ENCODE measurements at regions not wholly inside any gene's neighbourhood (a gene's known extent, or its start where the extent isn't known, plus 50 kb on each side); places are given as distances from the start of the nearest gene placed in this dataset.

DNA sequence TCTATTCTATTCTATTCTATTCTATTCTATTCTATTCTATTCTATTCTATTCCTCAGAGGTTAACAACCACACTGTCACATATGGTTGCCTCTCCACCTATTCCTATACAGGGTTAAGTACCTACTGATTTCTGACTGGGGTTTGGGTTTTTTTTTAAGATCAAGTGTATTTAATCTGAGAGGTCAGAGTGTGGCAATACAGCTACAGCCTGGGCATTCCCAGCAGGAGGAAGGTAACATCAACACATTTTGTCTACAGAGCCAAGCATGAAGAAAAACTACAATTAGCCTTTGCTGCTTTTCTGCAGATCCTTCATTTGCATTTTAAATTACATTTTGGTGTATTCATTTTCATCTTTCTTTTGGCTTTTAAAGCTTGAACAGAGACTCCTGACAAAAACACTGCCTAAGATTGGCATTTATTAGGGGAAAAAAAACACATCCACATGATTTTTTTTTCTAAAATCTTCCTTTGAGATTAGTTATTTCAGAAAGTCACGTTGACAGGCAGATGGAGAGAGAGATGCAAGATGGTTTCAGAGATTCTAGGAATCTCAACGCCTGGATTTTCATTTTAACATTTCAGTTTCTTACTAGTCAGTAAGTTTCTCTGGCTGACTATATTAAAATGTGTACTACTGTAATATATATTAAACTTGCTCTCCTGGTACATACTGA is 255.9 kb upstream of the TET2 start:
- TF ChIP-seq, protein P1, sequence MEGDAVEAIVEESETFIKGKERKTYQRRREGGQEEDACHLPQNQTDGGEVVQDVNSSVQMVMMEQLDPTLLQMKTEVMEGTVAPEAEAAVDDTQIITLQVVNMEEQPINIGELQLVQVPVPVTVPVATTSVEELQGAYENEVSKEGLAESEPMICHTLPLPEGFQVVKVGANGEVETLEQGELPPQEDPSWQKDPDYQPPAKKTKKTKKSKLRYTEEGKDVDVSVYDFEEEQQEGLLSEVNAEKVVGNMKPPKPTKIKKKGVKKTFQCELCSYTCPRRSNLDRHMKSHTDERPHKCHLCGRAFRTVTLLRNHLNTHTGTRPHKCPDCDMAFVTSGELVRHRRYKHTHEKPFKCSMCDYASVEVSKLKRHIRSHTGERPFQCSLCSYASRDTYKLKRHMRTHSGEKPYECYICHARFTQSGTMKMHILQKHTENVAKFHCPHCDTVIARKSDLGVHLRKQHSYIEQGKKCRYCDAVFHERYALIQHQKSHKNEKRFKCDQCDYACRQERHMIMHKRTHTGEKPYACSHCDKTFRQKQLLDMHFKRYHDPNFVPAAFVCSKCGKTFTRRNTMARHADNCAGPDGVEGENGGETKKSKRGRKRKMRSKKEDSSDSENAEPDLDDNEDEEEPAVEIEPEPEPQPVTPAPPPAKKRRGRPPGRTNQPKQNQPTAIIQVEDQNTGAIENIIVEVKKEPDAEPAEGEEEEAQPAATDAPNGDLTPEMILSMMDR (IDR thresholded peaks at IDR 0.05; ENCODE audit: low read depth, low read length): no peak
- no peak for DNase-seq (ENCODE audit: low read depth in 2 of 2)
- no peak overlapping the region for H3K4me3 ChIP-seq (replicated peaks in 1 of 2; ENCODE audit: low read depth in 2 of 2, low read length in 2 of 2)

DNA sequence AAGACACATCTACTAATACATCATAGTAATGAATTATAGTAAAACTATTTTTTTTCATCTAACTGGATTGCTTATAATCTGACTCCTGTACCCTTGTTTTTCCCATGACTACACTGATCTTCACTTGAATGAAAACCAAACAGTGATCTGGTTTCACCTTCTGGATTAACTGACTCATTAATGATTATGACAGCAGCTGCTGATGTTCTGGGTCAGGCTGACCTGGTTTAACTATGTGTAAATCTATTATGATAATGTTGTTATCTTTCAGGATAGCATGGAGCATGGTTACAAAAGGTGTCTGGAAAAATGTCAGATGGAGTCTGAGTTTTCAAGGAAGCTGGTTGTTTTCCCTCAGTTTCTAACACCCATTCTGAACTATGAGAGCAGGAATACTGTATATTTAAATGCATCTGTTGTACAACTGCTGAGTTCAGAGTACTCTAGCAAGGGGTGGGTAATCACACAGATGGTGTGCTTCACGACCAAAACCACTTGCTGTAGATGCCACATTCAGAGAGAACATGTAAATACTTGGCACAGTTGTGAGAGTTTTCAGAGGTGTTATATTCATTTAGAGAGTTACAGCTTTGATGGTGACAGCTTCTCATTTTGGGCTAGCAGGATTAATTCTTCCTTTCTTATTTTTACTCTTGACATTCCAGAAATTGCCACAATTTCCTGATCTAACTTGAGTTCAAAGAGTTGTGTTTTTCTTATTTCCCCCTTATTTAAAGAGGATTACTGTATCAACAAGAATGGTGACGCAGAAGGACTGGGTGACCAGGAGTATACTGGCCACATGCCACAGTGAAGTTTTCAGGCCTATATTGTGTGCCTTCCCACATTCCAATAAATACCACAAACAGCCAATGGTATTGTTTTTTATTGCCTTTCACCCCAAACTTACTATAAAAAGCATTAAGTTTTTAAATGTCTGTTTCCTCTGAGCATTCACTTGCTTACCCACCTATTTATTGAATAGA is 249.7 kb upstream of the TET2 start:
- peak in 1 of 2 donors; percentile 5 for DNase-seq (ENCODE audit: low read depth in 2 of 2)
- TF ChIP-seq, protein P1 (IDR thresholded peaks at IDR 0.05; ENCODE audit: low read depth, low read length): no peak
- no peak overlapping the region for H3K4me3 ChIP-seq (replicated peaks in 1 of 2; ENCODE audit: low read depth in 2 of 2, low read length in 2 of 2)

DNA sequence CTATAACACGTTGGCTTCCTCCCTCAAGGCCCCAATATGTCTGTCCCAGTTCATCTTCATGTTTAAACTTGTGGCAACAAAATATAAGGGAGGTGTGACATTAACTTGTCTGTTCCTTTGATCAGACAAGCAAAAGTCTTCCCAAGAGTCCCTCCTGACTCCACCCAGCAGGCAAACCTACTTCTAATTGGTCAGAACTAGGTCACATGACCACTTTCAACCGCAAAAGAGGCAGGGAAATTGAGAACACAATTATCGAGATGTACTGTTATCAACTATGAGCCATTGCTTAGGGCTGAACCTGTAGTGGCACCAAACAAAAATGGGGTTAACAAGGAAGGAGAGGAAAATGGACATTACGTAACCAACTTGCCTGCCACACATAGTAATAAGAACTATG is 246.8 kb upstream of the TET2 start:
- TF ChIP-seq, protein P1 (IDR thresholded peaks at IDR 0.05; ENCODE audit: low read depth, low read length): no peak
- H3K4me3 ChIP-seq (replicated peaks in 1 of 2; ENCODE audit: low read depth in 2 of 2, low read length in 2 of 2): no peak overlapping the region
- no peak for DNase-seq (ENCODE audit: low read depth in 2 of 2)

DNA sequence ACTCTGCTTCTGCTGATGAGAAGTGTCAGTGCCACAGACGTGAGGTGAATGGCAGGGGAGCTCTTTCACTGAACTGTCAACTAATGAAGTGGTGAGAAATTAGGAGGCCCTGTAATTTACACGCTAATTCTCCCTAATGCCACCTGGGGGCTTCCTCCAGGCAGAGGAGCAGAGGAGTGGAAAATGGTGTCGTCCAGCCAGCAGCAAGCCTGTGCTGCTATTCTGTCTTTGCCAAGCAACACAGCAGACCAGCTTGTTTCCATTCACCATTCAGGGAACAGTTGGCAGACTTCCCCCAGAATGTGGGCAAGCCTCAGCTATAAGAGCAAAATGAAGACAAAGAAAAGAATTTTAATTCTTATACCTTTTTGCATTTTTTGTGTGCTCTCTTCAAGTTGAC is 245.2 kb upstream of the TET2 start:
- DNase-seq (ENCODE audit: low read depth in 2 of 2): peak in 1 of 2 donors; percentile 42

DNA sequence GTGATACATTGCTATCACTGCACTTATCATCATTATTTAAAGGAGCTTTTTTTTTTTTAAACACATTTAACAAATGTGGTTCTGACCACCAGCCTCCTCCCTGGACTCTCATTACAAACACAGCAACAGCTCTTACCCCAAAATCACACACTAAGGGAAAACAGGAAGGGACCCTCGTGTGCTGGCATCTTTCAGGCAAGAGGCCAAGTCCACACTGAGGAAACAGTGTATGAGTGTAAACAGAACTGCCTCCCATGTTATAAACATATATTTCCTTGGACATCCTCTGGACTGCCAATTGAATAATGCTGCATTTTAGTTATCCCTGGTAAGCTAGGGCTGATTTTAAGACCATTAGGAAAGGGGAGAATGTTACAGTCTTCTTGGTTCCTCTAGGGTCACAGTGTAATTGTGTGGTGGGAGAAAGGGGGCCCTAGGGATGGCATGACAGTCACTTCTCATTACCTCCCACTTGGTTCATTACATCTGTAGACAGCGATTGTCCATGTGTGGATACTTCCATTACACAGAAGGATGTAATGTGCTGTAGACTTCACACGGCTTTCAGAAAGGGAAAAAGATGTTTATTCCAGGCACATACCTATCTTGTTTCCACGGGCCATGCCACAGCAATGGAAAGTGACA is 244.6 kb upstream of the TET2 start:
- no peak overlapping the region for H3K4me3 ChIP-seq (replicated peaks in 1 of 2; ENCODE audit: low read depth in 2 of 2, low read length in 2 of 2)
- TF ChIP-seq, protein P1 (IDR thresholded peaks at IDR 0.05; ENCODE audit: low read depth, low read length): no peak
- DNase-seq (ENCODE audit: low read depth in 2 of 2): no peak

More for the DNA sequence above, 245.2 kb upstream of the TET2 start:
- TF ChIP-seq, protein P1 (IDR thresholded peaks at IDR 0.05; ENCODE audit: low read depth, low read length): no peak
- no peak overlapping the region for H3K4me3 ChIP-seq (replicated peaks in 1 of 2; ENCODE audit: low read depth in 2 of 2, low read length in 2 of 2)

DNA sequence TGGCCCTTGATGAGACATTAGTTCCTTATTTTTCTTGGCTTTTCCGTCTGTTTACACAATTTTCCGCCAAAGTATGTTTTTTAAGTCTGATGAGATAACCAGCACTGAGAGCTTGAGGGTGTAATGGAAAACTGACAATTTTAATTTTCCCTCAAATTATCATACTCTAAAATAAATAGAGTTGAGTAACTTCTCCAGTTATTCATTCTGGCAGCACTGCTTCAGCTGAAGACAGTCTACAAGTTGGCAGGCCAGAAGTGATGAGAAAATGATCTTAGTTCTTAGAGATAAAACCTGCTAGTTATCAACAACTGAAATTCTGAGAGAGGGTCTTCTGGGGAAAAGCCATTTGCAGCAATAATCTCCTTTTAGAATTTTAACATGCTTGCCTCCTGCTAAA is 241.6 kb upstream of the TET2 start:
- TF ChIP-seq, protein P1 (IDR thresholded peaks at IDR 0.05; ENCODE audit: low read depth, low read length): no peak
- no peak for DNase-seq (ENCODE audit: low read depth in 2 of 2)
- H3K4me3 ChIP-seq (replicated peaks in 1 of 2; ENCODE audit: low read depth in 2 of 2, low read length in 2 of 2): no peak overlapping the region
